ENCODE measurements at regions not wholly inside any gene's neighbourhood (a gene's known extent, or its start where the extent isn't known, plus 50 kb on each side); places are given as distances from the start of the nearest gene placed in this dataset.

GRCh38 chr17:17416400-17417360, 60.1 kb upstream of the MED9 start (continued):
- TF ChIP-seq RELA (CRISPR knock-in tag; IDR thresholded peaks at IDR 0.05) (no peak), NCOA1 (CRISPR knock-in tag; IDR thresholded peaks at IDR 0.05) (no peak), HCFC1 (IDR thresholded peaks at IDR 0.05; ENCODE audit: low read depth, low read length) (no peak), THAP11 (CRISPR knock-in tag; IDR thresholded peaks at IDR 0.05) (peak; percentile 92), ZNF850 (CRISPR knock-in tag; conservative IDR thresholded peaks at IDR 0.05) (no peak), ZNF597 (CRISPR knock-in tag; IDR thresholded peaks at IDR 0.05) (no peak), ZFP37 (CRISPR knock-in tag; IDR thresholded peaks at IDR 0.05; ENCODE audit: borderline replicate concordance) (no peak), RNF219 (CRISPR knock-in tag; IDR thresholded peaks at IDR 0.05) (no peak), SOX5 (CRISPR knock-in tag; IDR thresholded peaks at IDR 0.05; ENCODE audit: borderline replicate concordance) (peak; percentile 42; the same call in 1 of the 2 replicates), ZNF367 (CRISPR knock-in tag; IDR thresholded peaks at IDR 0.05; ENCODE audit: borderline replicate concordance) (no peak), SMARCE1 (IDR thresholded peaks at IDR 0.05; ENCODE audit: borderline replicate concordance) (no peak), SIX1 (CRISPR knock-in tag; IDR thresholded peaks at IDR 0.05; ENCODE audit: borderline replicate concordance) (no peak), TCF7L2 (IDR thresholded peaks at IDR 0.05; ENCODE audit: low read depth, low read length) (no peak), MYNN (CRISPR knock-in tag; IDR thresholded peaks at IDR 0.05; ENCODE audit: low read depth) (no peak)
- TF ChIP-seq, protein P1, sequence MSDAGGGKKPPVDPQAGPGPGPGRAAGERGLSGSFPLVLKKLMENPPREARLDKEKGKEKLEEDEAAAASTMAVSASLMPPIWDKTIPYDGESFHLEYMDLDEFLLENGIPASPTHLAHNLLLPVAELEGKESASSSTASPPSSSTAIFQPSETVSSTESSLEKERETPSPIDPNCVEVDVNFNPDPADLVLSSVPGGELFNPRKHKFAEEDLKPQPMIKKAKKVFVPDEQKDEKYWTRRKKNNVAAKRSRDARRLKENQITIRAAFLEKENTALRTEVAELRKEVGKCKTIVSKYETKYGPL (CRISPR knock-in tag; IDR thresholded peaks at IDR 0.05): no peak
- TF ChIP-seq, protein P2, sequence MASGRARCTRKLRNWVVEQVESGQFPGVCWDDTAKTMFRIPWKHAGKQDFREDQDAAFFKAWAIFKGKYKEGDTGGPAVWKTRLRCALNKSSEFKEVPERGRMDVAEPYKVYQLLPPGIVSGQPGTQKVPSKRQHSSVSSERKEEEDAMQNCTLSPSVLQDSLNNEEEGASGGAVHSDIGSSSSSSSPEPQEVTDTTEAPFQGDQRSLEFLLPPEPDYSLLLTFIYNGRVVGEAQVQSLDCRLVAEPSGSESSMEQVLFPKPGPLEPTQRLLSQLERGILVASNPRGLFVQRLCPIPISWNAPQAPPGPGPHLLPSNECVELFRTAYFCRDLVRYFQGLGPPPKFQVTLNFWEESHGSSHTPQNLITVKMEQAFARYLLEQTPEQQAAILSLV (CRISPR knock-in tag; IDR thresholded peaks at IDR 0.05; ENCODE audit: borderline replicate concordance): no peak
- TF ChIP-seq, protein P3, sequence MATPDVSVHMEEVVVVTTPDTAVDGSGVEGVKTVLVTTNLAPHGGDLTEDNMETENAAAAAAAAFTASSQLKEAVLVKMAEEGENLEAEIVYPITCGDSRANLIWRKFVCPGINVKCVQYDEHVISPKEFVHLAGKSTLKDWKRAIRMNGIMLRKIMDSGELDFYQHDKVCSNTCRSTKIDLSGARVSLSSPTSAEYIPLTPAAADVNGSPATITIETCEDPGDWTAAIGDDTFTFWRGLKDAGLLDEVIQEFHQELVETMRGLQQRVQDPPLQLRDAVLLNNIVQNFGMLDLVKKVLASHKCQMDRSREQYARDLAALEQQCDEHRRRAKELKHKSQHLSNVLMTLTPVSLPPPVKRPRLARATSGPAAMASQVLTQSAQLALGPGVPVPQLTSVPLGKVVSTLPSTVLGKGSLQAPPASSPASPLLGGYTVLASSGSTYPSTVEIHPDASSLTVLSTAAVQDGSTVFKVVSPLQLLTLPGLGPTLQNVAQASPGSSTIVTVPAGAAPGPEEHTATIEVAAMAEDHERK (CRISPR knock-in tag; IDR thresholded peaks at IDR 0.05; ENCODE audit: low read depth): no peak
- TF ChIP-seq, protein P4, sequence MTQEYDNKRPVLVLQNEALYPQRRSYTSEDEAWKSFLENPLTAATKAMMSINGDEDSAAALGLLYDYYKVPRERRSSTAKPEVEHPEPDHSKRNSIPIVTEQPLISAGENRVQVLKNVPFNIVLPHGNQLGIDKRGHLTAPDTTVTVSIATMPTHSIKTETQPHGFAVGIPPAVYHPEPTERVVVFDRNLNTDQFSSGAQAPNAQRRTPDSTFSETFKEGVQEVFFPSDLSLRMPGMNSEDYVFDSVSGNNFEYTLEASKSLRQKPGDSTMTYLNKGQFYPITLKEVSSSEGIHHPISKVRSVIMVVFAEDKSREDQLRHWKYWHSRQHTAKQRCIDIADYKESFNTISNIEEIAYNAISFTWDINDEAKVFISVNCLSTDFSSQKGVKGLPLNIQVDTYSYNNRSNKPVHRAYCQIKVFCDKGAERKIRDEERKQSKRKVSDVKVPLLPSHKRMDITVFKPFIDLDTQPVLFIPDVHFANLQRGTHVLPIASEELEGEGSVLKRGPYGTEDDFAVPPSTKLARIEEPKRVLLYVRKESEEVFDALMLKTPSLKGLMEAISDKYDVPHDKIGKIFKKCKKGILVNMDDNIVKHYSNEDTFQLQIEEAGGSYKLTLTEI (CRISPR knock-in tag; conservative IDR thresholded peaks at IDR 0.05): no peak
- TF ChIP-seq, protein P5, sequence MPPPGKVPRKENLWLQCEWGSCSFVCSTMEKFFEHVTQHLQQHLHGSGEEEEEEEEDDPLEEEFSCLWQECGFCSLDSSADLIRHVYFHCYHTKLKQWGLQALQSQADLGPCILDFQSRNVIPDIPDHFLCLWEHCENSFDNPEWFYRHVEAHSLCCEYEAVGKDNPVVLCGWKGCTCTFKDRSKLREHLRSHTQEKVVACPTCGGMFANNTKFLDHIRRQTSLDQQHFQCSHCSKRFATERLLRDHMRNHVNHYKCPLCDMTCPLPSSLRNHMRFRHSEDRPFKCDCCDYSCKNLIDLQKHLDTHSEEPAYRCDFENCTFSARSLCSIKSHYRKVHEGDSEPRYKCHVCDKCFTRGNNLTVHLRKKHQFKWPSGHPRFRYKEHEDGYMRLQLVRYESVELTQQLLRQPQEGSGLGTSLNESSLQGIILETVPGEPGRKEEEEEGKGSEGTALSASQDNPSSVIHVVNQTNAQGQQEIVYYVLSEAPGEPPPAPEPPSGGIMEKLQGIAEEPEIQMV (CRISPR knock-in tag; IDR thresholded peaks at IDR 0.05; ENCODE audit: low read depth): no peak; the same call in 1 of the 2 replicates
